SK-N-SH treated with all-trans-retinoic acid at 6 μM for 48 hours (cell line): ENCODE measurements at regions not wholly inside any gene's neighbourhood (a gene's known extent, or its start where the extent isn't known, plus 50 kb on each side); places are given as distances from the start of the nearest gene placed in this dataset.

Experiments used
- BACH2 ChIP-seq: fragments of 250-450 bp; sonication (Bioruptor Pico); IDR thresholded peaks from 2 replicates; pipeline ENCODE4 v1.9.0; 2021; ENCODE audit warnings: mild to moderate bottlenecking, borderline replicate concordance
- CSDC2 ChIP-seq: fragments of 250-450 bp; sonication (Bioruptor Pico); IDR thresholded peaks from 2 replicates; pipeline ENCODE4 v1.5.0; 2020; ENCODE audit warnings: mild to moderate bottlenecking, moderate library complexity
- CSRNP3 ChIP-seq: fragments of 250-450 bp; sonication (Bioruptor Pico); IDR thresholded peaks from 2 replicates; pipeline ENCODE4 v1.5.1; 2021; ENCODE audit warnings: mild to moderate bottlenecking, moderate library complexity
- ISL1 ChIP-seq: fragments of 250-450 bp; sonication (Bioruptor Pico); IDR thresholded peaks from 2 replicates; pipeline ENCODE4 v2.1.2; 2022; ENCODE audit warnings: mild to moderate bottlenecking, moderate library complexity
- PATZ1 ChIP-seq: fragments of 250-450 bp; sonication (Bioruptor Pico); IDR thresholded peaks from 2 replicates; pipeline ENCODE4 v1.8.0; 2020; ENCODE audit warnings: mild to moderate bottlenecking, moderate library complexity, borderline replicate concordance
- PPARA ChIP-seq: fragments of 250-450 bp; sonication (Bioruptor Pico); IDR thresholded peaks from 2 replicates; pipeline ENCODE4 v1.5.0; 2020; ENCODE audit warnings: mild to moderate bottlenecking, borderline replicate concordance
- TCF4 ChIP-seq: fragments of 250-450 bp; sonication (Bioruptor Pico); IDR thresholded peaks from 2 replicates; pipeline ENCODE4 v1.8.0; 2021; ENCODE audit warnings: mild to moderate bottlenecking, moderate library complexity, borderline replicate concordance
- TOX ChIP-seq: fragments of 250-450 bp; sonication (Bioruptor Pico); IDR thresholded peaks from 2 replicates; pipeline ENCODE4 v1.8.0; 2021; ENCODE audit warnings: mild to moderate bottlenecking, moderate library complexity, borderline replicate concordance
- ZC3H10 ChIP-seq: fragments of 250-450 bp; sonication (Bioruptor Pico); IDR thresholded peaks from 2 replicates; pipeline ENCODE4 v1.5.1; 2021; ENCODE audit warnings: mild to moderate bottlenecking, moderate library complexity
- ZFP30 ChIP-seq: fragments of 450-650 bp; formaldehyde crosslinking; IDR thresholded peaks from 2 replicates; pipeline ENCODE4 v1.5.0; 2022; ENCODE audit warnings: mild to moderate bottlenecking, moderate library complexity
- ZNF70 ChIP-seq: fragments of 450-650 bp; formaldehyde crosslinking; IDR thresholded peaks from 2 replicates; pipeline ENCODE4 v1.5.0; 2020; ENCODE audit warnings: mild to moderate bottlenecking, moderate library complexity

DNA sequence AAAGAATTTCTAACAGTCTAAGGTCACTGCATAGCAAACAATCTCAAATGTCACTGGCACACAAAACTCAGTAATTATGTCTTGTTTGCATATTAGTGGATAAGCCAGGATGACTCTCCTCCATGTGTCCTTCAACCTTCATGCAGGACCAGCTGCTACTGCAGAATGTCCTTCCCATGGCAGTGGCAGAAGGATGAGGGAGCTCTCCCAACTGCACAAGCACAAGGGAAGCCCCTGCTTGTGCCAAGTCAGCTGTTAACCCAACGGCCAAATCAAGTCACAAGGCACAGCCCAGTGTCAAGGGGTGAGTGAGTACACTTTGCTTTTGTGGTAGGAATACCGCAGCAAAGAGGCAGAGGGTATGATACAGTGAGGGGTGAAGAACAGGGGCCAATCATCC lies 59.3 kb upstream of the VWC2 start:
- TF ChIP-seq CSRNP3 (CRISPR knock-in tag): no peak
- no peak for TF ChIP-seq ZNF70 (CRISPR knock-in tag)
- no peak for TF ChIP-seq ZFP30 (CRISPR knock-in tag)
- no peak for TF ChIP-seq PPARA (CRISPR knock-in tag)
- TF ChIP-seq ISL1 (CRISPR knock-in tag): no peak
- no peak for TF ChIP-seq TOX (CRISPR knock-in tag)
- TF ChIP-seq PATZ1 (CRISPR knock-in tag): no peak
- TF ChIP-seq CSDC2 (CRISPR knock-in tag): no peak
- no peak for TF ChIP-seq BACH2 (CRISPR knock-in tag)
- TF ChIP-seq TCF4: no peak
- no peak for TF ChIP-seq ZC3H10
